DOHH2 (cell line): ENCODE measurements at regions not wholly inside any gene's neighbourhood (a gene's known extent, or its start where the extent isn't known, plus 50 kb on each side); places are given as distances from the start of the nearest gene placed in this dataset.

Experiments
- H3F3A ChIP-seq: fragments of 200-600 bp; sonication (generic), shearing (Covaris generic); 2 replicates; pipeline ENCODE4 v1.6.0; 2016; ENCODE audit warnings: antibody characterized with exemption, mild to moderate bottlenecking; ENCODE audit not compliant: control insufficient read depth, insufficient read depth
- H3K27ac ChIP-seq: fragments of 200-600 bp; sonication (generic); 2 replicates; pipeline ENCODE4 v1.5.1; 2014; ENCODE audit warnings: low read depth, mild to moderate bottlenecking, low read length, moderate library complexity
- H3K27me3 ChIP-seq: fragments of 200-600 bp; sonication (generic); 2 replicates; pipeline ENCODE4 v1.6.1; 2014; ENCODE audit warnings: mild to moderate bottlenecking, low read length, mixed read lengths; ENCODE audit not compliant: control insufficient read depth
- H3K36me3 ChIP-seq: fragments of 200-600 bp; sonication (generic); 2 replicates; pipeline ENCODE4 v1.6.1; 2014; ENCODE audit warnings: mild to moderate bottlenecking, low read length, moderate library complexity, mixed read lengths; ENCODE audit not compliant: control insufficient read depth
- H3K4me1 ChIP-seq: fragments of 200-600 bp; sonication (generic); 2 replicates; pipeline ENCODE4 v1.6.1; 2014; ENCODE audit warnings: mild to moderate bottlenecking, low read length, mixed read lengths; ENCODE audit not compliant: control insufficient read depth
- H3K4me2 ChIP-seq: fragments of 200-600 bp; sonication (generic); 2 replicates; pipeline ENCODE4 v1.6.0; 2014; ENCODE audit warnings: mild to moderate bottlenecking, low read length, moderate library complexity
- H3K4me3 ChIP-seq: fragments of 200-600 bp; sonication (generic); 2 replicates; pipeline ENCODE4 v1.5.1; 2014; ENCODE audit warnings: mild to moderate bottlenecking, low read length, mixed read lengths
- H3K79me2 ChIP-seq: fragments of 200-600 bp; sonication (generic); 2 replicates; pipeline ENCODE4 v1.6.1; 2014; ENCODE audit warnings: mild to moderate bottlenecking, low read length, mixed read lengths; ENCODE audit not compliant: control insufficient read depth
- H3K9me2 ChIP-seq: fragments of 200-600 bp; sonication (generic); replicated peaks from 2 replicates; pipeline ENCODE4 v1.6.1; 2014; ENCODE audit warnings: mild to moderate bottlenecking, low read length, mixed read lengths; ENCODE audit not compliant: control insufficient read depth
- H3K9me3 ChIP-seq: fragments of 200-600 bp; sonication (generic); 2 replicates; pipeline ENCODE4 v1.6.1; 2014; ENCODE audit warnings: antibody characterized with exemption, low read length, mixed read lengths; ENCODE audit not compliant: control insufficient read depth, insufficient read depth
- H4K20me1 ChIP-seq: fragments of 200-600 bp; sonication (generic); 2 replicates; pipeline ENCODE4 v1.6.0; 2014; ENCODE audit warnings: low read depth, mild to moderate bottlenecking, antibody characterized with exemption, low read length, moderate library complexity; ENCODE audit not compliant: control insufficient read depth, insufficient read depth
- CTCF ChIP-seq: fragments of 200-600 bp; sonication (generic); IDR thresholded peaks from one replicate; pipeline ENCODE4 v1.5.1; 2014; ENCODE audit warnings: antibody characterized with exemption, mild to moderate bottlenecking, low read depth, low read length; ENCODE audit not compliant: poor library complexity, severe bottlenecking
- EZH2phosphoT487 ChIP-seq: fragments of 200-600 bp; sonication (generic); IDR thresholded peaks from 2 replicates; pipeline ENCODE4 v1.6.1; 2017; ENCODE audit warnings: borderline replicate concordance, mild to moderate bottlenecking, antibody characterized with exemption, low read length, moderate library complexity, mixed read lengths

DNA sequence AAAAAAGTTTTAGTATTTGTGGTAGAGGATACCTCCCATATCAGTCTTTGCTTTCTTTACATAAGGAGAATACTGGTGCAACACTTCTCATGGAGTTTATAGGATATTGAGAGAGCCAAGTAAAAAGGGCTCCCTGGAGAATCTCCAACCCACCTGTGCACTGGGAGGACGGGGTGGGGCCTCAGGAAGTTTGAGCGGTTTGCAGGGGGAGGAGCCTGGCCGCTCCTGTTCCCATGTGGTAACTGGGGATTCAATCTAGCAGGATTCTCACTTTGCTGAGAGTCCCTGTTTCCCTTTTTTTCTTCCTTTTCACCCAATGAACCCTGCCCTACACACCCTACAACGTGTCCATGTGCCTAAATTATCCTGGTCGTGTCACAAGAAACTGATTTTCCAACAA is 82.8 kb downstream of the APTX start:
- Histone ChIP-seq H3K79me2 (no peaks in the 10 kb centered on the region), H3K9me3 (no peaks in the 10 kb centered on the region), H4K20me1 (no peaks in the 10 kb centered on the region), H3K27ac (no peak overlapping the region), H3K9me2 (no peaks in the 10 kb centered on the region), H3K4me1 (no peaks in the 10 kb centered on the region), H3K36me3 (no peaks in the 10 kb centered on the region), H3K4me2 (no peak overlapping the region), H3F3A (no peaks in the 10 kb centered on the region), H3K27me3 (no peaks in the 10 kb centered on the region), H3K4me3 (no peak overlapping the region)
- TF ChIP-seq CTCF (no peak), EZH2phosphoT487 (no peak)
